NCI-H345 treated with DMSO at 0.1 percent for 48 hours (cell line): ENCODE measurements at regions not wholly inside any gene's neighbourhood (a gene's known extent, or its start where the extent isn't known, plus 50 kb on each side); places are given as distances from the start of the nearest gene placed in this dataset.
"Not testable (repeated sequence)": the region's sequence is repeated elsewhere in the genome, so short reads cannot be mapped to it uniquely, and the experiment has no call there.

Experiments
- DNase-seq: peaks from one replicate; lab custom pipeline; 2025; ENCODE audit not compliant: unreplicated experiment; lab: John Stamatoyannopoulos, UW

DNA sequence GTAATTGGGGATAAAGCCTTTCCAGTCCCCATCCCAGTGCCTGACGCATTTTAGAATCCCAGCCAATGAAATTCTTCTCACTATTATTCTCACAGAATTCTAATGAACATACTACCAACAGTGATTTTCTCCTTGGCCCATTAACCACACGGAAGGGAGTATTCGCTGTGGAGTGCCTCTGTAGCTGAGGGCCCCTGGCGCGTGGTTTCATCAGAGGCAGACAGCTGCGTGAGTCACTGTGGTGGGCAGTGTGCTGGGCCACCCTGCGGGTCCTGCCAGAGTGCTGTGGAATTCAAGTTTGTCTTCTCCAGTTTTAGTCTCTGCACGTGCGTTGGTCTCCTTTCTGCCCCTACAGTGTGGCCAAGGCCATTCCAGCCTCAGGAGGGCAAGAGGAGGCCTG lies 335.4 kb upstream of the FAT1 start:
- no peak for DNase-seq

GRCh38 chr4:187059895-187060294 lies 336.2 kb upstream of the FAT1 start:
- DNase-seq: no peak

GRCh38 chr4:187060551-187060950 lies 336.9 kb upstream of the FAT1 start:
- no peak for DNase-seq

DNA sequence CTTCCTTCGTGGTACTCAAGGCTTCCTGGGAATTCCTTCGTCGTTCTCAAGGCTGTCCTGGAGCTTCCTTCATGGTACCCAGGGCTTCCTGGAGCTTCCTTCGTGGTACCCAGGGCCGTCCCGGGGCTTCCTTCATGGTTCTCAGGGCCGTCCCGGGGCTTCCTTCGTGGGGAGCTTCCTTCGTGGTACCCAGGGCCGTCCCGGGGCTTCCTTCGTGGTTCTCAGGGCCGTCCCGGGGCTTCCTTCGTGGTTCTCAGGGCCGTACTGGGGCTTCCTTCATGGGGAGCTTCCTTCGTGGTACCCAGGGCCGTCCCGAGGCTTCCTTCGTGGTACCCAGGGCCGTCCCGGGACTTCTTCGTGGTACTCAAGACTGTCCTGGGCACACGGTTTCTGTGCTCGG lies 339.6 kb upstream of the FAT1 start:
- no peak for DNase-seq

DNA sequence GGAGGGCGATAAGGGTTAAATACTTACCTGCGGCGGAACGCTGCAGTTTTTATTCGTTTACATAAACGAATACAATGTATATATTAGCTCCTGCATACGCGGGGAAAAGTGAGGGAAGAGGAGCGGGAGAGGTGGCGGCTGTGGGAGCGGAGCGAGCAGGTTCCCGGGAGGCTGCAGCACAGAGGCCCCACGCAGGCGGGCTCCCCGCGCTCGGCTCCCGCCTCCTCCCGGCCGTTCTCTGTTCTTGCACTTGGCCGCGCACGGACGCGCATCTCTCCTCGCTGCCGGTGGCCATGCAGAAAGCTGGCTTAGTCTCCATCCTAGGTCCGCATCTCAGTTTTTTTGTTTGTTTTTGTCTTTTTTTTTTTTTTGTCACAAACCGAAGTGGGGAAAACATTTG lies 340.4 kb upstream of the FAT1 start:
- no peak for DNase-seq

DNA sequence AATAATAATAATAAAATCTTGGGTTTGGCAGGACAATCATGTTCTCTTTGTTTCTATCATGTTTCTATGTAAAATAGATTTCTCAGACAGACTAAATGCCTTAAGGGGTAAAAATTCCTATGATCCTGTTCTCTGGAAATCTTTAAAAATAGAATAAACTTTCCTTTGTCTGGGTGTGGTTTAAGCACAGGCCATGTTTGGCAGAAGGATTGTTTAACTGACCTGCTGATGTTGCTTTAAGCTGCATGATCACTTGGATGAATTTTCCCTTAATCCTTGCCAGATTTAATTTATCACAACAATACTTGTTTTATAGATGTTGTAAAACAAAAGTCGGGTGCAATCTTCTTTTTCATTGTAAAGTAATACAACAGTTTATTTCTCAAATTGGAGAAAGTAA lies 341.7 kb upstream of the FAT1 start:
- no peak for DNase-seq

- no peak for DNase-seq
These were observed 342.1 kb upstream of the FAT1 start for GRCh38 chr4:187065806-187066205.

DNA sequence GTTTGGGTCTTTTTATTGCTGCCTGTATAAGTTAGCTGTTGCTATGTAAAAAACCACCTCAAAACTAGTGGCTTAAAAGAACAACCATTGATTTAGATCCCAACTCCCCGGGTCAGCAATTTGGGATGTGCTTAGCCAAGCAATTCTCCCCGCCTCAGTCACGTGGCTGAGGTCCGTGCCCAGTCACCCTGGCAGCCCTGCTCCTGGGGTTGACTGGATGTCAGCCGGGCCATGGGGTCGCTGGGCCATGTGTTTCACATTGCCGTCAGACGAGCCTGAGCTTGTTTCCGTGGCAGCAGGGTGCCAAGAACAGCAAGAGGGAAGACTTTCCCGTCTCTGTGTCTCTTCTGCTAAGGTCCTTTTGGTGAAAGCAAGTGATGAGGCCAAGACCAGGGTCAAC lies 345.7 kb upstream of the FAT1 start:
- no peak for DNase-seq

DNA sequence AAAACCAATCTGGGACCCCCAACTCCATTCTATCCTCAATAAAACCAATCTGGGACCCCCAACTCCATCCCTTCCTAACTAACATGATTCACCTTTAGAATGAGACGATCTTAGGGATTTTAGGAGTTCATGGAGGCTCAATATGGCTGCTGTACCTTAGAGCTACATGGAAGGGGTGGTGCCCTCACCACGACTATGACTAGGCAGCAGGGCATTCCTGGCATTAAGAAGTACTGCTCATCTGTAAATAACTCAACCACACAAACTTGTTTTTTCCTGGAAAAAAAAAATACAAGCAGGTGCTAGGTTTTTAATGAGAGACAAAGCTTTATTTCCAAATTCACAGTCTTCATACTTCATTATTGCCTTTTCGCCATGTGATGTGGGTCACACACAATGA lies 346.5 kb upstream of the FAT1 start:
- DNase-seq: no peak

DNA sequence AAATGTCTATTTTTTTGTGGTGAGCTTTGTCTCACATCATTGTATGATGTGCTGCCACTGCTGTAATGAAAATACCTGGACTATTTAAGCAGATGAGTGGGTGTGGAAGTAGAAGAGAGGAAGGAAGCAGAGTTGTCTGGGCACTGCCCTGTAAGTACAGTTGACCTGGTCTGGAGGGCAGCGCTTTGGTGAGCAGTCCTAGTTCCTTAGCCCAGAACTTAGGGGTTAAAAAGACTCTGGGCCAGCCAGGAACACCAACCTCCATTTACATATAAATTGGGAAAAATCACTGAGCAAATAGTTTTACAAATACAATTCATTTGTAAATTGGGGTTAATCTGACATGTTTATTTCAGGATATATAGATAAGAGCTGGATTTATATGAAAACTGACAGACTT lies 347.1 kb upstream of the FAT1 start:
- DNase-seq: no peak

DNA sequence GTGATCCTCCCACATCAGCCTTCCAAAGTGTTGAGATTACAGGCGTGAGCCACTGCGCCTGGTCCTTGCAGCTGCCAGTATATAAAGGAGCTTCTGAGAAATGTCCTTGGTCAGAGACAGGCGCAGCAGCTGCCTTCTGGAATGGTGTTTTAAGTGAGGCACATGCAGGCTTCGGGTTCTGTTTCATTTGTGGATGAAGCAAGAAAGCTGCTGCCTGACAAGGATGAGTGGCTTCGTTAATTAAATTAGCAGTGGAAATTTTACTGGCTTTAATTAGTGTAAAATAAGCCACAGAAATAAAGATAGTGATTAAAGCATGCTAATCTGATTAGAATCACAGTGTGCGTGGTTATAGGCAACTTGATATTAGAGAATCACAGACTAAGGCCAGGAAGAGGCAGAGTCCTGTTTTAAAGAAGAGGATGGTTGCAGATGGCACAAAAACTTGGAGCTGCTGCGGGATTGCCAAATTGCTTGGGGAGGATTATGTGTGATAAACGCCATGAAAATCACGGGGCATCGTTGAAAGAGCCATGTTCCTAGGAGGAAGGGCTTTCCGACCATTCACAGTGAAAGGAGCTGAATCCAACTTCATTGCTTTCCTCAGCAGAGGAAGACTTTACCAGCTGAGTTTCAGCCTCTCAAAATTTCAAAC lies 348.4 kb upstream of the FAT1 start:
- no peak for DNase-seq

DNA sequence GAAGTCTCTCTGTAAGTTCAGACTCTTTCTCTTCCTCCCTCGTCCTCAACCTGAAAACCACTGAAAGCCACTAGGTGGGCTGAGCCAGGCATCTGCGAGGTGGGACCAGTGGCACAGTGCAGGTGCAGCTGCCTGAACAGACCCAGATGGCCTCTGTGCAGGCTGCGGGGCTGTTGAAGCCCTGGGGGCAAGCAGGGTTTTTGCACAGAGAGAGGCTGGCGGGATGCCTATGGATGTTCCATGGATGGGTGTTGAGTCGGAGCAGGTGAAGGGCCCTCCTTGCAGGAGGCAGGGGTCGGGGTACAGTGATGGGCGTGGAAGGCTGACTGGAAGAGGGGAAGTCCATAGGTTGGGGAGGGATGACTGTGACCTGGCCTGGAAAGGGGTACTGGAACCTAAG lies 350.2 kb upstream of the FAT1 start:
- DNase-seq: no peak

- no peak for DNase-seq
These were observed 351.9 kb upstream of the FAT1 start for GRCh38 chr4:187075514-187075913.

GRCh38 chr4:187077744-187078401 lies 354.2 kb upstream of the FAT1 start:
- DNase-seq: no peak

DNA sequence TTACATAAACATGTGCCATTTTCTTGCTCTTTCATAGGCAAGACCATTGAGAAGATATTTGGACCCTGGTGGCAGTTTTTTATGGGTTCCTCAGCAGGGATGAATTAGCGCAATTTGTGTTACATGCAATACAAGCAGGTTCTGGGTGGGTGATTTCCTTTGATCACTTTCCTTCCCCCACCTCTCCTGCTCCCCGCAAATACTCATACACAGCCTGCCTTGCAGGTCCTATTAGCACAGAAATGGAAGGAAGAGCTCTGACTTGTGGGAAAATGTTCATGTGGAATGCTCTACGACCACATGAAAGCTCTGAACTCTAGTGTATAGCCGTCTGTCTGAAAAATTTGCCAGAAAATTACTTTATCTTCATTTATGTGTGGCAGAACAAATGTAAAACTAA lies 361.0 kb upstream of the FAT1 start:
- no peak for DNase-seq

DNA sequence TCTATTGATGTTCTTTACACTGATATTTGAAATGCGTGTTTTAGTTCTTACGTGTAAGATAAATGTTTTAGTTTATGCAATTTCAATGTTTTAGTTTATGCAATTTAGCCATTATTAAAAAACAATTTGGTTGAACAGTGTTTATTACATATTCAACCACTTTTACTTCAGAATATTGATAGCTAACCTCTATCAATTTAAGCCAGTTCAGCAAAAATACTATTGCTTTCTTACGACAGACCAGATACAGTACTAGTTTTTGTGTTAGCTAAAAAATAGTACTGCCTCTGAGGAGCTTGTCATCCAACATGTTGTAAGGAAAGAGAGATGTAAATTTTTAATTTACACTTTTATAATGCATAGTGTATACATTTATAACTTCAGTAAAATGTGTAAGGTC lies 361.7 kb upstream of the FAT1 start:
- DNase-seq: no peak

GRCh38 chr4:187086151-187086550 lies 362.5 kb upstream of the FAT1 start:
- no peak for DNase-seq

GRCh38 chr4:187088070-187088799 lies 364.6 kb upstream of the FAT1 start:
- DNase-seq: no peak

- DNase-seq: no peak
These were observed 366.7 kb upstream of the FAT1 start for GRCh38 chr4:187090401-187090800.

DNA sequence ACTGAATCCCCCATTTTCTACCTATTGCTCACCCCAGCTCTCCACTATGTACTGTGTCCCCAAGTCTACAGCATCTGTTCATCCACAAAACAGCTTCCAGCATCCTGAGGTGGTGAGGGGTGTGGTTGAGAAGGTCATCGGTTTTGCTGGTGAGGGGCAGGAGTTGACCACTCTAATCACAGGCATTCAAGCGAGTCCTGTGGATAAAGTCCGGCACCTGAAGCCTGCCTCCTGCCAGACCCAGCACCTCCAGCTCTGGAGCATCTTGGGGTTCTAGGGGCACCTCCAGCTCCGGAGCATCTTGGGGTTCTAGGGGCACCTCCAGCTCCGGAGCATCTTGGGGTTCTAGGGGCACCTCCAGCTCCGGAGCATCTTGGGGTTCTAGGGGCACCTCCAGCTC lies 367.2 kb upstream of the FAT1 start:
- DNase-seq: not testable (repeated sequence)

DNA sequence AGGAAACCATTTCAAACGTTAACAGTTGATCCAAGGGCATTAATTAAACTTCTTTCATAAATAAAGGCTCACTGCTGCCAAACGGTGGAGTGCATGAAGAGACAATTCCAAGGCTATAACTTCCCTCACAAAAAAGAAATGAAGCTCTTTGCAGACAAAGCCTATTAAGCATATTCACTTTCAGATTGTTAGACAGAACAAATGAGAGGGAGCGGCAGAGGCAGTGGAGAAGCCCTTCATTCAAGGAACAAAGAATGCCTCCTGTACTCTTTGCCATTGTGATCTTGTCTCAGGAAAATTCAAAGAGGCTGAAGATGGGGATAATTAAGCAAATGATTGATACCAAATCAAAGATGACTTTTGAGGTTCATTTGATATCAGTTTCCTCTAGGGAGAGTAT lies 370.5 kb upstream of the FAT1 start:
- no peak for DNase-seq

GRCh38 chr4:187098429-187098828 lies 374.8 kb upstream of the FAT1 start:
- DNase-seq: no peak
